ENCODE measurements at regions not wholly inside any gene's neighbourhood (a gene's known extent, or its start where the extent isn't known, plus 50 kb on each side); places are given as distances from the start of the nearest gene placed in this dataset.
A peak's percentile ranks its signal among the peaks of the same experiment; 100 is the strongest.
"Not testable (repeated sequence)": the region's sequence is repeated elsewhere in the genome, so short reads cannot be mapped to it uniquely, and the experiment has no call there.

- H3K9me3 ChIP-seq (ENCODE audit: control insufficient read depth, insufficient read depth, low read length); H3K4me3 ChIP-seq (ENCODE audit: low read depth, low read length); POLR2A ChIA-PET; H3K27me3 ChIP-seq (ENCODE audit: control insufficient read depth, insufficient read depth, low read length); H3K27ac ChIP-seq (ENCODE audit: low read depth, low read length); DNase-seq (ENCODE audit: low read depth, low spot score): not testable (repeated sequence)
- CTCF ChIA-PET = interaction anchor here (1.2 to 1.5 kb wide), 2 partner anchors 46 to 49 kb away, joined by 3 read pairs; no protein-coding TSS in a partner anchor
- peak; percentile 25; the same call in 1 of the 2 replicates for TF ChIP-seq CTCF (IDR thresholded peaks at IDR 0.05; ENCODE audit: low read depth, low read length)
Observed at GRCh38 chr4:3893590-3893989, 127.4 kb downstream of the ADRA2C start.

- CTCF ChIA-PET = interaction anchor here (1.2 to 1.5 kb wide), 2 partner anchors 45 to 48 kb away, joined by 3 read pairs; no protein-coding TSS in a partner anchor
- POLR2A ChIA-PET = not testable (repeated sequence)
Observed at GRCh38 chr4:3894086-3894959, 128.1 kb downstream of the ADRA2C start.

GRCh38 chr4:3896441-3896840, 130.3 kb downstream of the ADRA2C start:
- CTCF ChIA-PET = no interaction called here
- POLR2A ChIA-PET = no interaction called here
- no peaks in the 10 kb centered on the region for H3K27me3 ChIP-seq (ENCODE audit: control insufficient read depth, insufficient read depth, low read length)
- H3K9me3 ChIP-seq (ENCODE audit: control insufficient read depth, insufficient read depth, low read length) = no peaks in the 10 kb centered on the region; the same call in 1 of the 2 replicates
- no peak for TF ChIP-seq CTCF (IDR thresholded peaks at IDR 0.05; ENCODE audit: low read depth, low read length)
- H3K4me3 ChIP-seq (ENCODE audit: low read depth, low read length) = no peak overlapping the region
- DNase-seq (ENCODE audit: low read depth, low spot score) = no peak
- no peak overlapping the region for H3K27ac ChIP-seq (ENCODE audit: low read depth, low read length)

More at GRCh38 chr4:3894086-3894959, 128.1 kb downstream of the ADRA2C start:
- DNase-seq (ENCODE audit: low read depth, low spot score); H3K27ac ChIP-seq (ENCODE audit: low read depth, low read length); H3K4me3 ChIP-seq (ENCODE audit: low read depth, low read length); H3K27me3 ChIP-seq (ENCODE audit: control insufficient read depth, insufficient read depth, low read length); H3K9me3 ChIP-seq (ENCODE audit: control insufficient read depth, insufficient read depth, low read length): not testable (repeated sequence)

- CTCF ChIA-PET; POLR2A ChIA-PET; H3K27ac ChIP-seq (ENCODE audit: low read depth, low read length); H3K27me3 ChIP-seq (ENCODE audit: control insufficient read depth, insufficient read depth, low read length); H3K9me3 ChIP-seq (ENCODE audit: control insufficient read depth, insufficient read depth, low read length); H3K4me3 ChIP-seq (ENCODE audit: low read depth, low read length); DNase-seq (ENCODE audit: low read depth, low spot score): not testable (repeated sequence)
Observed at GRCh38 chr4:3896871-3897578, 130.8 kb downstream of the ADRA2C start.

- no peak for DNase-seq (ENCODE audit: low read depth, low spot score)
- Histone ChIP-seq H3K4me3 (ENCODE audit: low read depth, low read length) (no peak overlapping the region), H3K27me3 (ENCODE audit: control insufficient read depth, insufficient read depth, low read length) (no peaks in the 10 kb centered on the region), H3K27ac (ENCODE audit: low read depth, low read length) (no peak overlapping the region), H3K9me3 (ENCODE audit: control insufficient read depth, insufficient read depth, low read length) (no peaks in the 10 kb centered on the region; the same call in 1 of the 2 replicates)
- TF ChIP-seq CTCF (IDR thresholded peaks at IDR 0.05; ENCODE audit: low read depth, low read length) = no peak
- CTCF ChIA-PET = no interaction called here
- POLR2A ChIA-PET = no interaction called here
Observed at GRCh38 chr4:3898098-3898497, 131.9 kb downstream of the ADRA2C start.

GRCh38 chr4:3898928-3899327, 132.7 kb downstream of the ADRA2C start:
- H3K27ac ChIP-seq (ENCODE audit: low read depth, low read length) = not testable (repeated sequence)

GRCh38 chr4:3904264-3904955, 138.2 kb downstream of the ADRA2C start:
- peak overlapping the region; percentile 67 for H3K27ac ChIP-seq (ENCODE audit: low read depth, low read length)
- H3K9me3 ChIP-seq (ENCODE audit: control insufficient read depth, insufficient read depth, low read length); DNase-seq (ENCODE audit: low read depth, low spot score); H3K4me3 ChIP-seq (ENCODE audit: low read depth, low read length); H3K27me3 ChIP-seq (ENCODE audit: control insufficient read depth, insufficient read depth, low read length); CTCF ChIA-PET: not testable (repeated sequence)
- POLR2A ChIA-PET = interaction anchor here (1.1 kb wide), 1 partner anchor 50 kb away, joined by 3 read pairs; no protein-coding TSS in a partner anchor

More at GRCh38 chr4:3898928-3899327, 132.7 kb downstream of the ADRA2C start:
- H3K4me3 ChIP-seq (ENCODE audit: low read depth, low read length); POLR2A ChIA-PET; DNase-seq (ENCODE audit: low read depth, low spot score); H3K27me3 ChIP-seq (ENCODE audit: control insufficient read depth, insufficient read depth, low read length); CTCF ChIA-PET; H3K9me3 ChIP-seq (ENCODE audit: control insufficient read depth, insufficient read depth, low read length): not testable (repeated sequence)

GRCh38 chr4:3909616-3910015, 143.4 kb downstream of the ADRA2C start:
- POLR2A ChIA-PET; H3K9me3 ChIP-seq (ENCODE audit: control insufficient read depth, insufficient read depth, low read length); H3K27me3 ChIP-seq (ENCODE audit: control insufficient read depth, insufficient read depth, low read length); H3K27ac ChIP-seq (ENCODE audit: low read depth, low read length); DNase-seq (ENCODE audit: low read depth, low spot score); H3K4me3 ChIP-seq (ENCODE audit: low read depth, low read length); CTCF ChIA-PET: not testable (repeated sequence)

All from AG04450 (cell line).